ENCODE measurements at regions not wholly inside any gene's neighbourhood (a gene's known extent, or its start where the extent isn't known, plus 50 kb on each side); places are given as distances from the start of the nearest gene placed in this dataset.
A peak's percentile ranks its signal among the peaks of the same experiment; 100 is the strongest.

- Histone ChIP-seq H3K27me3 (replicated peaks in 2 of 5; ENCODE audit: control insufficient read depth in 4 of 5, insufficient read depth in 5 of 5, low read length in 4 of 5) (peaks cover 2 to 14% (median 4%) of the 10 kb centered on the region in 5 experiments), H3K4me3 (ENCODE audit: control insufficient read depth in 1 of 7, extremely low read depth in 1 of 7, insufficient read depth in 4 of 7, low read depth in 2 of 7, low read length in 6 of 7) (no peak overlapping the region), H3K9me3 (ENCODE audit: control extremely low read depth in 1 of 5, control insufficient read depth in 4 of 5, insufficient read depth in 2 of 5, low read depth in 1 of 5, low read length in 4 of 5) (no peaks in the 10 kb centered on the region), H3K27ac (ENCODE audit: insufficient read depth in 1 of 2, low read depth in 1 of 2, low read length in 2 of 2, poor library complexity in 1 of 2, severe bottlenecking in 2 of 2) (no peak overlapping the region), H3K36me3 (ENCODE audit: control insufficient read depth in 4 of 4, insufficient read depth in 4 of 4, low read length in 3 of 4) (no peaks in the 10 kb centered on the region), H3K4me1 (ENCODE audit: control extremely low read depth in 1 of 4, control insufficient read depth in 4 of 4, insufficient read depth in 4 of 4, low read length in 3 of 4) (no peaks in the 10 kb centered on the region)
- DNase-seq, result no peak
- WGBS (ENCODE audit: insufficient coverage), result 90% methylated on average over 12 of the region's 14 CpGs
- ChIA-PET CTCF (no interaction called here), POLR2A (no interaction called here)
These were observed 108.4 kb upstream of the OTOS start for GRCh38 chr2:240248721-240249422.

GRCh38 chr2:240249423-240250149 lies 109.1 kb upstream of the OTOS start:
- WGBS (ENCODE audit: insufficient coverage), result 90% methylated on average over 9 of the region's 21 CpGs
- POLR2A ChIA-PET, result no interaction called here
- no peak for DNase-seq

GRCh38 chr2:240250150-240250984 lies 109.9 kb upstream of the OTOS start:
- DNase-seq, result no peak
- H3K36me3 ChIP-seq (ENCODE audit: control insufficient read depth in 4 of 4, insufficient read depth in 4 of 4, low read length in 3 of 4), result no peaks in the 10 kb centered on the region
- no peak overlapping the region for H3K27ac ChIP-seq (ENCODE audit: insufficient read depth in 1 of 2, low read depth in 1 of 2, low read length in 2 of 2, poor library complexity in 1 of 2, severe bottlenecking in 2 of 2)
- H3K4me1 ChIP-seq (ENCODE audit: control extremely low read depth in 1 of 4, control insufficient read depth in 4 of 4, insufficient read depth in 4 of 4, low read length in 3 of 4), result no peaks in the 10 kb centered on the region
- ChIA-PET CTCF (no interaction called here), POLR2A (no interaction called here)
- H3K9me3 ChIP-seq (ENCODE audit: control extremely low read depth in 1 of 5, control insufficient read depth in 4 of 5, insufficient read depth in 2 of 5, low read depth in 1 of 5, low read length in 4 of 5), result no peaks in the 10 kb centered on the region
- no peak overlapping the region for H3K4me3 ChIP-seq (ENCODE audit: control insufficient read depth in 1 of 7, extremely low read depth in 1 of 7, insufficient read depth in 4 of 7, low read depth in 2 of 7, low read length in 6 of 7)
- H3K27me3 ChIP-seq (replicated peaks in 2 of 5; ENCODE audit: control insufficient read depth in 4 of 5, insufficient read depth in 5 of 5, low read length in 4 of 5), result peaks cover 0 to 16% (median 5%) of the 10 kb centered on the region in 5 experiments
- WGBS (ENCODE audit: insufficient coverage), result 94% methylated on average over 8 of the region's 14 CpGs

More at GRCh38 chr2:240249423-240250149, 109.1 kb upstream of the OTOS start:
- Histone ChIP-seq H3K4me3 (ENCODE audit: control insufficient read depth in 1 of 7, extremely low read depth in 1 of 7, insufficient read depth in 4 of 7, low read depth in 2 of 7, low read length in 6 of 7) (no peak overlapping the region), H3K27me3 (replicated peaks in 2 of 5; ENCODE audit: control insufficient read depth in 4 of 5, insufficient read depth in 5 of 5, low read length in 4 of 5) (peaks cover 2 to 13% (median 5%) of the 10 kb centered on the region in 5 experiments), H3K27ac (ENCODE audit: insufficient read depth in 1 of 2, low read depth in 1 of 2, low read length in 2 of 2, poor library complexity in 1 of 2, severe bottlenecking in 2 of 2) (no peak overlapping the region), H3K4me1 (ENCODE audit: control extremely low read depth in 1 of 4, control insufficient read depth in 4 of 4, insufficient read depth in 4 of 4, low read length in 3 of 4) (no peaks in the 10 kb centered on the region), H3K36me3 (ENCODE audit: control insufficient read depth in 4 of 4, insufficient read depth in 4 of 4, low read length in 3 of 4) (no peaks in the 10 kb centered on the region), H3K9me3 (ENCODE audit: control extremely low read depth in 1 of 5, control insufficient read depth in 4 of 5, insufficient read depth in 2 of 5, low read depth in 1 of 5, low read length in 4 of 5) (no peaks in the 10 kb centered on the region)
- CTCF ChIA-PET, result no interaction called here

GRCh38 chr2:240250985-240251847 lies 110.8 kb upstream of the OTOS start:
- CTCF ChIA-PET, result interaction anchor here (1.5 kb wide), 1 partner anchor 17 kb away, joined by 3 read pairs; no protein-coding TSS in a partner anchor
- POLR2A ChIA-PET, result no interaction called here
- no peaks in the 10 kb centered on the region for H3K4me1 ChIP-seq (ENCODE audit: control extremely low read depth in 1 of 4, control insufficient read depth in 4 of 4, insufficient read depth in 4 of 4, low read length in 3 of 4)
- H3K27me3 ChIP-seq (replicated peaks in 2 of 5; ENCODE audit: control insufficient read depth in 4 of 5, insufficient read depth in 5 of 5, low read length in 4 of 5), result peaks cover 0 to 12% (median 4%) of the 10 kb centered on the region in 5 experiments
- 76% methylated on average over 30 of the region's 32 CpGs for WGBS (ENCODE audit: insufficient coverage)
- H3K27ac ChIP-seq (ENCODE audit: insufficient read depth in 1 of 2, low read depth in 1 of 2, low read length in 2 of 2, poor library complexity in 1 of 2, severe bottlenecking in 2 of 2), result no peak overlapping the region
- H3K4me3 ChIP-seq (ENCODE audit: control insufficient read depth in 1 of 7, extremely low read depth in 1 of 7, insufficient read depth in 4 of 7, low read depth in 2 of 7, low read length in 6 of 7), result no peak overlapping the region
- no peaks in the 10 kb centered on the region for H3K9me3 ChIP-seq (ENCODE audit: control extremely low read depth in 1 of 5, control insufficient read depth in 4 of 5, insufficient read depth in 2 of 5, low read depth in 1 of 5, low read length in 4 of 5)
- DNase-seq, result peak in 2 of 3 donors; percentile 9 to 19
- H3K36me3 ChIP-seq (ENCODE audit: control insufficient read depth in 4 of 4, insufficient read depth in 4 of 4, low read length in 3 of 4), result no peaks in the 10 kb centered on the region

GRCh38 chr2:240251848-240252190 lies 111.4 kb upstream of the OTOS start:
- H3K9me3 ChIP-seq (ENCODE audit: control extremely low read depth in 1 of 5, control insufficient read depth in 4 of 5, insufficient read depth in 2 of 5, low read depth in 1 of 5, low read length in 4 of 5), result peaks cover 0 to 2% (median 0%) of the 10 kb centered on the region in 5 experiments
- no peaks in the 10 kb centered on the region for H3K36me3 ChIP-seq (ENCODE audit: control insufficient read depth in 4 of 4, insufficient read depth in 4 of 4, low read length in 3 of 4)
- no peak overlapping the region for H3K27ac ChIP-seq (ENCODE audit: insufficient read depth in 1 of 2, low read depth in 1 of 2, low read length in 2 of 2, poor library complexity in 1 of 2, severe bottlenecking in 2 of 2)
- CTCF ChIA-PET, result interaction anchor here (1.5 kb wide), 1 partner anchor 17 kb away, joined by 3 read pairs; no protein-coding TSS in a partner anchor
- WGBS (ENCODE audit: insufficient coverage), result 100% methylated on average over 2 of the region's 6 CpGs
- no peak for DNase-seq
- H3K4me1 ChIP-seq (ENCODE audit: control extremely low read depth in 1 of 4, control insufficient read depth in 4 of 4, insufficient read depth in 4 of 4, low read length in 3 of 4), result no peaks in the 10 kb centered on the region
- H3K4me3 ChIP-seq (ENCODE audit: control insufficient read depth in 1 of 7, extremely low read depth in 1 of 7, insufficient read depth in 4 of 7, low read depth in 2 of 7, low read length in 6 of 7), result no peak overlapping the region
- H3K27me3 ChIP-seq (replicated peaks in 2 of 5; ENCODE audit: control insufficient read depth in 4 of 5, insufficient read depth in 5 of 5, low read length in 4 of 5), result peaks cover 0 to 16% (median 4%) of the 10 kb centered on the region in 5 experiments
- POLR2A ChIA-PET, result no interaction called here

DNA sequence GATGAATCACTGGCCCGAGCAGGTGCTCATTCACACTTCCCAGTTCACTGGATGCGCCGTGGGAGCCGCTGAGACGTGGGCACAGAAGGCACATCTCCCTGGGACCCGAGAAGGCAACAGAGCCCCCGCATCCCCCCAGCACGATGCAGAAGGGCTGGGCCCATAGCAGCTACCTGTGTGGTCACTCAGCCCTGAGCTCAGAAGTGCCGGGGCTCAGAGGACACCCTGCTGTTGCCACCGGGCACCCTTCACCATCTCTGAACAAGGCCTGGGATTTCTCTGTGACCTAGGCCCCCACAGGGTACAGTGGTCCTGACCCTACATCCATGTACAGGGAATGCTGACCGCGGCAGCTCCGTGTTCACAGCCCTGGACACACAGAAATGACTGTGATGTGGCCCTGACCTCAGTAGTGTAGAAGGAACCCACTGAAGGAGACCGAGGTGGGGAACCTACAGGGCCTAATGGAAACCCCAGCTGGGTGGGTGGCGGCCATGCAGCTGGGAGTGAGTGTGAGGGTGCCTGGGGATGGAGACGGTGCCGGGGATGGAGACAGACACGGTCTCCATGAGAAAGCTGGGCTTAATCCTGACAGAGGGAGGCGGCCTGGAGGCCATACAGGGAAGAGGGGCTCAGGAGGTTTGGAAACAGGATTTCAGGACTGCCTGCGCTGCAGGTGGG lies 111.9 kb upstream of the OTOS start:
- H3K27ac ChIP-seq (ENCODE audit: insufficient read depth in 1 of 2, low read depth in 1 of 2, low read length in 2 of 2, poor library complexity in 1 of 2, severe bottlenecking in 2 of 2), result no peak overlapping the region
- 94% methylated on average over 20 of the region's 20 CpGs for WGBS (ENCODE audit: insufficient coverage)
- H3K4me1 ChIP-seq (ENCODE audit: control extremely low read depth in 1 of 4, control insufficient read depth in 4 of 4, insufficient read depth in 4 of 4, low read length in 3 of 4), result no peaks in the 10 kb centered on the region
- DNase-seq, result no peak
- peaks cover 0 to 3% (median 0%) of the 10 kb centered on the region in 5 experiments for H3K9me3 ChIP-seq (ENCODE audit: control extremely low read depth in 1 of 5, control insufficient read depth in 4 of 5, insufficient read depth in 2 of 5, low read depth in 1 of 5, low read length in 4 of 5)
- no peaks in the 10 kb centered on the region for H3K36me3 ChIP-seq (ENCODE audit: control insufficient read depth in 4 of 4, insufficient read depth in 4 of 4, low read length in 3 of 4)
- ChIA-PET POLR2A (no interaction called here), CTCF (interaction anchor here (1.5 kb wide), 1 partner anchor 18 kb away, joined by 3 read pairs; no protein-coding TSS in a partner anchor)
- peaks cover 0 to 16% (median 4%) of the 10 kb centered on the region in 5 experiments for H3K27me3 ChIP-seq (replicated peaks in 2 of 5; ENCODE audit: control insufficient read depth in 4 of 5, insufficient read depth in 5 of 5, low read length in 4 of 5)
- no peak overlapping the region for H3K4me3 ChIP-seq (ENCODE audit: control insufficient read depth in 1 of 7, extremely low read depth in 1 of 7, insufficient read depth in 4 of 7, low read depth in 2 of 7, low read length in 6 of 7)

Measured in common myeloid progenitor, CD34-positive (primary cell).